ENCODE measurements at regions not wholly inside any gene's neighbourhood (a gene's known extent, or its start where the extent isn't known, plus 50 kb on each side); places are given as distances from the start of the nearest gene placed in this dataset.

DNA sequence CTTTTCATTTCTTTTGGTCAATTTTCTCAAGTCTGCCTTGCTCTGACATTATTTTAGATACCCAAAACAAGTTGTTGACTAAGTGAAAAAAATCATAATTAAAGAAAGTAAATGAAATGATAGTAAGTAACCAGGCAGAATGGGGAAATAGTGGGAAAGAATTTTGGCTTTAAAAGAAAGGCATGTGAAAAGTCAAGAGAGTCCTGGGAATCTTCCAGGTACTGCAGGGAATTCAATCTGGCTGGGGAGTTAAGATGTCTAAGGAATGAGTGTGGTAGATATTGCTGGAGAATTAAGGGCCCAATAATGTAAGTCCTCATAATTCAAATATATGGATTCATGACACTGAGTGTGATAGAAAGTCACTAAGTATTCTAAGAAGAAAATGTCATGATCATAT is 123.1 kb upstream of the PAPPA start:
- Mint-ChIP-seq H3K27me3 (ENCODE audit: low read depth) (no peaks in the 10 kb centered on the region), H3K4me1 (peaks cover 5% of the 10 kb centered on the region), H3K27ac (no peak overlapping the region), H3K4me3 (no peak overlapping the region), H3K36me3 (peaks cover 6% of the 10 kb centered on the region; the same call in 1 of the 2 replicates), H3K9me3 (peaks cover 20% of the 10 kb centered on the region)
- ChIA-PET CTCF (no interaction called here), POLR2A (no interaction called here)
- TF ChIP-seq MLX (CRISPR knock-in tag; IDR thresholded peaks at IDR 0.05): no peak
- no peak for TF ChIP-seq TEAD4 (CRISPR knock-in tag; IDR thresholded peaks at IDR 0.05)
- TF ChIP-seq IRF2 (CRISPR knock-in tag; IDR thresholded peaks at IDR 0.05; ENCODE audit: borderline replicate concordance, low read depth): no peak
- TF ChIP-seq, protein P1, sequence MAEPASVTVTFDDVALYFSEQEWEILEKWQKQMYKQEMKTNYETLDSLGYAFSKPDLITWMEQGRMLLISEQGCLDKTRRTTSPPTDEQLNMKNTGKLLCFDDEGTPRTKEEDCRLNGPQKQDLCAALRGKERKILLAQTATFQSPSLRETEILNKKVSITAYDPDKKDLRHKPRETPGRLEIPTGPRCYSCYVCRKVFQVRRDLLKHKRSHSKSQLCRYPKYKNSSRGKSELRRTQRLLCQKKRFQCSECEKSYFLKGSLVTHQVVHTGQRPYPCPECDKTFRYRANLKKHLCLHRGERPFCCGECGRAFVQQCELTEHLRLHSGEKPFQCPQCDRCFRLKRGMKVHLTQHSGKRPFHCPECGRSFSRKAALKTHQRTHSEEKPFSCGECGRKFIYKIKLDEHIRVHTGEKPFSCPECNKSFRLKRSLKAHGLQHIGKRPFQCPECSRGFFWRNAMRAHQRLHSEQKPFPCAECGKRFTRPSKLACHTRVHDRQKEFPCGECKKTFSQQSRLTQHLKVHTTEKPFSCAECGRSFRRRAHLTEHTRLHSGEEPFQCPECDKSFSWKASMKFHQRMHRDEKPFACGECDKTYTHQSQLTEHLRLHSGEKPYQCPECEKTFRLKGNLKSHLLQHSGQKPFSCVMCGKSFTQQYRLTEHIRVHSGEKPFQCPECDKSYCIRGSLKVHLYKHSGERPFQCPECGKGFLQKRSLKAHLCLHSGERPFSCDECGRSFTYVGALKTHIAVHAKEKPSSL (CRISPR knock-in tag; conservative IDR thresholded peaks at IDR 0.05): no peak
- no peak for TF ChIP-seq NR2C2 (CRISPR knock-in tag; IDR thresholded peaks at IDR 0.05)
- TF ChIP-seq, protein P2, sequence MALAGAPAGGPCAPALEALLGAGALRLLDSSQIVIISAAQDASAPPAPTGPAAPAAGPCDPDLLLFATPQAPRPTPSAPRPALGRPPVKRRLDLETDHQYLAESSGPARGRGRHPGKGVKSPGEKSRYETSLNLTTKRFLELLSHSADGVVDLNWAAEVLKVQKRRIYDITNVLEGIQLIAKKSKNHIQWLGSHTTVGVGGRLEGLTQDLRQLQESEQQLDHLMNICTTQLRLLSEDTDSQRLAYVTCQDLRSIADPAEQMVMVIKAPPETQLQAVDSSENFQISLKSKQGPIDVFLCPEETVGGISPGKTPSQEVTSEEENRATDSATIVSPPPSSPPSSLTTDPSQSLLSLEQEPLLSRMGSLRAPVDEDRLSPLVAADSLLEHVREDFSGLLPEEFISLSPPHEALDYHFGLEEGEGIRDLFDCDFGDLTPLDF (CRISPR knock-in tag; IDR thresholded peaks at IDR 0.05): no peak
- TF ChIP-seq NFE2L1 (CRISPR knock-in tag; IDR thresholded peaks at IDR 0.05): no peak
- TF ChIP-seq, protein P3, sequence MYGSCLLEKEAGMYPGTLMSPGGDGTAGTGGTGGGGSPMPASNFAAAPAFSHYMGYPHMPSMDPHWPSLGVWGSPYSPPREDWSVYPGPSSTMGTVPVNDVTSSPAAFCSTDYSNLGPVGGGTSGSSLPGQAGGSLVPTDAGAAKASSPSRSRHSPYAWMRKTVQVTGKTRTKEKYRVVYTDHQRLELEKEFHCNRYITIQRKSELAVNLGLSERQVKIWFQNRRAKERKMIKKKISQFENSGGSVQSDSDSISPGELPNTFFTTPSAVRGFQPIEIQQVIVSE (CRISPR knock-in tag; IDR thresholded peaks at IDR 0.05; ENCODE audit: borderline replicate concordance): no peak
- TF ChIP-seq FOXJ3 (CRISPR knock-in tag; IDR thresholded peaks at IDR 0.05; ENCODE audit: borderline replicate concordance): no peak
- TF ChIP-seq ZBTB21 (CRISPR knock-in tag; IDR thresholded peaks at IDR 0.05; ENCODE audit: borderline replicate concordance): no peak
- no peak for TF ChIP-seq E2F5 (CRISPR knock-in tag; IDR thresholded peaks at IDR 0.05)
- TF ChIP-seq USF1 (CRISPR knock-in tag; IDR thresholded peaks at IDR 0.05): no peak
- no peak for ATAC-seq
- DNase-seq (ENCODE audit: low spot score): no peak

DNA sequence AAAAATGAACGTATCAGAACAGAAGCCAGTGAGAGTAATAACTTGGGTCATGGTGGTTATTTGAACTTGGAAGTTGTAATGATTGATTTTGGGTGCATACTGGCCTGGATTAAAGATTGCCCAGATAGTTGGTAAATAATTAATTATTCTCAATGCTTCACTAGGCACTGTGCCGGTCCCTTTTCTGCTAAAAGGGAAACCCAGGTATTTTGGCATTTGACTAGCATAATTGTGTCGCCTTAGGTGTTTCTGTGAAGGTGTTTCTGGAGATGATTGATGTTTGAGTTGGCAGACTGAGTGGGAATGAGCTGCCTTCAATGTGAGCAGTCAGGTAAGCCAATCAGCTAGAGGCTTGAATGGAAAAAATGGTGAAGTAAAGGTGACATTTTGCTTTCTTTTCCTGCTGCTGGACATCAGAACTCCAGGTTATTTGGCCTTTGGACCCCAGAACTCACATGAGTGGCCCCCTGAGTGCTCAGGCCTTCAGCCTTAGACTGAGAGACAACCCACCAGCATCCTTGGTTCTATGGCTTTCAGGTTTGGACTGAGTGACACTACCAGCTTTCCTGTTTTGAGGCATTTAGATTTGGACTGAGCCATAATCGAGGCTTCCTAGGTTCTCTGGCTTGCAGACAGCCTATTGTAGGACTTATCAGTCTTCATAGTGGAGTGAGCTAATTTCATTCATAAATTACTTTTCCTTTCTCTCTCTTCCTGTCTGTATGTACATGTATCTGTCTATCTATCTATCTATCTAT is 120.7 kb upstream of the PAPPA start:
- Mint-ChIP-seq H3K27me3 (ENCODE audit: low read depth) (no peaks in the 10 kb centered on the region), H3K4me1 (no peaks in the 10 kb centered on the region), H3K36me3 (peaks cover 6% of the 10 kb centered on the region; the same call in 1 of the 2 replicates), H3K9me3 (peaks cover 20% of the 10 kb centered on the region), H3K27ac (no peak overlapping the region), H3K4me3 (no peak overlapping the region)
- TF ChIP-seq JAZF1 (CRISPR knock-in tag; IDR thresholded peaks at IDR 0.05): no peak
- TF ChIP-seq E2F5 (CRISPR knock-in tag; IDR thresholded peaks at IDR 0.05): no peak
- TF ChIP-seq ZNF671 (CRISPR knock-in tag; IDR thresholded peaks at IDR 0.05): no peak
- TF ChIP-seq, protein P4, sequence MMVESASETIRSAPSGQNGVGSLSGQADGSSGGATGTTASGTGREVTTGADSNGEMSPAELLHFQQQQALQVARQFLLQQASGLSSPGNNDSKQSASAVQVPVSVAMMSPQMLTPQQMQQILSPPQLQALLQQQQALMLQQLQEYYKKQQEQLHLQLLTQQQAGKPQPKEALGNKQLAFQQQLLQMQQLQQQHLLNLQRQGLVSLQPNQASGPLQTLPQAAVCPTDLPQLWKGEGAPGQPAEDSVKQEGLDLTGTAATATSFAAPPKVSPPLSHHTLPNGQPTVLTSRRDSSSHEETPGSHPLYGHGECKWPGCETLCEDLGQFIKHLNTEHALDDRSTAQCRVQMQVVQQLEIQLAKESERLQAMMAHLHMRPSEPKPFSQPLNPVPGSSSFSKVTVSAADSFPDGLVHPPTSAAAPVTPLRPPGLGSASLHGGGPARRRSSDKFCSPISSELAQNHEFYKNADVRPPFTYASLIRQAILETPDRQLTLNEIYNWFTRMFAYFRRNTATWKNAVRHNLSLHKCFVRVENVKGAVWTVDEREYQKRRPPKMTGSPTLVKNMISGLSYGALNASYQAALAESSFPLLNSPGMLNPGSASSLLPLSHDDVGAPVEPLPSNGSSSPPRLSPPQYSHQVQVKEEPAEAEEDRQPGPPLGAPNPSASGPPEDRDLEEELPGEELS (CRISPR knock-in tag; IDR thresholded peaks at IDR 0.05): no peak
- no peak for TF ChIP-seq HMGA2 (CRISPR knock-in tag; IDR thresholded peaks at IDR 0.05)
- TF ChIP-seq, protein P5, sequence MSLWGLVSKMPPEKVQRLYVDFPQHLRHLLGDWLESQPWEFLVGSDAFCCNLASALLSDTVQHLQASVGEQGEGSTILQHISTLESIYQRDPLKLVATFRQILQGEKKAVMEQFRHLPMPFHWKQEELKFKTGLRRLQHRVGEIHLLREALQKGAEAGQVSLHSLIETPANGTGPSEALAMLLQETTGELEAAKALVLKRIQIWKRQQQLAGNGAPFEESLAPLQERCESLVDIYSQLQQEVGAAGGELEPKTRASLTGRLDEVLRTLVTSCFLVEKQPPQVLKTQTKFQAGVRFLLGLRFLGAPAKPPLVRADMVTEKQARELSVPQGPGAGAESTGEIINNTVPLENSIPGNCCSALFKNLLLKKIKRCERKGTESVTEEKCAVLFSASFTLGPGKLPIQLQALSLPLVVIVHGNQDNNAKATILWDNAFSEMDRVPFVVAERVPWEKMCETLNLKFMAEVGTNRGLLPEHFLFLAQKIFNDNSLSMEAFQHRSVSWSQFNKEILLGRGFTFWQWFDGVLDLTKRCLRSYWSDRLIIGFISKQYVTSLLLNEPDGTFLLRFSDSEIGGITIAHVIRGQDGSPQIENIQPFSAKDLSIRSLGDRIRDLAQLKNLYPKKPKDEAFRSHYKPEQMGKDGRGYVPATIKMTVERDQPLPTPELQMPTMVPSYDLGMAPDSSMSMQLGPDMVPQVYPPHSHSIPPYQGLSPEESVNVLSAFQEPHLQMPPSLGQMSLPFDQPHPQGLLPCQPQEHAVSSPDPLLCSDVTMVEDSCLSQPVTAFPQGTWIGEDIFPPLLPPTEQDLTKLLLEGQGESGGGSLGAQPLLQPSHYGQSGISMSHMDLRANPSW (CRISPR knock-in tag; conservative IDR thresholded peaks at IDR 0.05; ENCODE audit: low read depth): no peak
- TF ChIP-seq ZNF396 (CRISPR knock-in tag; IDR thresholded peaks at IDR 0.05; ENCODE audit: borderline replicate concordance): no peak
- TF ChIP-seq CREB1 (CRISPR knock-in tag; IDR thresholded peaks at IDR 0.05): no peak
- no peak for TF ChIP-seq NFATC4 (CRISPR knock-in tag; IDR thresholded peaks at IDR 0.05)
- ChIA-PET CTCF (no interaction called here), POLR2A (no interaction called here)
- ATAC-seq (no peak), DNase-seq (ENCODE audit: low spot score) (no peak)
